Caco-2 (cell line): ENCODE measurements at regions not wholly inside any gene's neighbourhood (a gene's known extent, or its start where the extent isn't known, plus 50 kb on each side); places are given as distances from the start of the nearest gene placed in this dataset.

Source experiments
- BruUV-seq: library from RNA; stranded (reverse); fragments of 400-500 nt; replicated peaks from 2 replicates; lab custom pipeline; 2021; lab: Mats Ljungman, UMichigan
- CTCF ChIA-PET: fragments of 300-600 bp; sonication (Branson Sonifier 250); formaldehyde crosslinking; loops from one replicate; lab custom pipeline; 2022; ENCODE audit warnings: antibody characterized with exemption; lab: Charles Lee
- POLR2A ChIA-PET: fragments of 300-600 bp; sonication (Branson Sonifier 250); formaldehyde crosslinking; loops from one replicate; lab custom pipeline; 2022; ENCODE audit warnings: antibody characterized with exemption; lab: Charles Lee
- DNase-seq, 2 experiments: peaks; one replicate each; pipeline versions ENCODE4 v3.0.0 to v3.0.0-alpha.2; 2020 to 2022
- H3K27me3 ChIP-seq: replicated peaks from 2 replicates; pipeline ENCODE4 v1.6.0; 2011; ENCODE audit warnings: low read length; ENCODE audit not compliant: control insufficient read depth, insufficient read depth
- H3K36me3 ChIP-seq: 2 replicates; pipeline ENCODE4 v1.5.1; 2011; ENCODE audit warnings: low read length; ENCODE audit not compliant: control insufficient read depth, insufficient read depth
- H3K4me1 ChIP-seq: fragments of 250-450 bp; sonication (Bioruptor Pico); 2 replicates; pipeline ENCODE4 v1.5.1; 2020; ENCODE audit warnings: mild to moderate bottlenecking
- H3K4me3 ChIP-seq: 2 replicates; pipeline ENCODE4 v1.5.1; 2011; ENCODE audit warnings: low read depth, mild to moderate bottlenecking, control low read depth, low read length
- H3K9me3 ChIP-seq: fragments of 250-450 bp; sonication (Bioruptor Pico); 2 replicates; pipeline ENCODE4 v1.5.1; 2020; ENCODE audit warnings: mild to moderate bottlenecking, moderate library complexity
- H3K27ac Mint-ChIP-seq: one replicate; pipeline ENCODE4 v1.8.0; 2022; ENCODE audit warnings: mixed read lengths; ENCODE audit not compliant: unreplicated experiment
- H3K27me3 Mint-ChIP-seq: one replicate; pipeline ENCODE4 v1.8.0; 2022; ENCODE audit warnings: mixed read lengths; ENCODE audit not compliant: insufficient read depth, unreplicated experiment
- H3K36me3 Mint-ChIP-seq: one replicate; pipeline ENCODE4 v1.8.0; 2022; ENCODE audit warnings: mild to moderate bottlenecking, mixed read lengths; ENCODE audit not compliant: insufficient read depth, unreplicated experiment
- H3K4me1 Mint-ChIP-seq: one replicate; pipeline ENCODE4 v1.8.0; 2022; ENCODE audit warnings: low read depth, mixed read lengths; ENCODE audit not compliant: unreplicated experiment
- H3K4me3 Mint-ChIP-seq: one replicate; pipeline ENCODE4 v1.8.0; 2022; ENCODE audit warnings: mild to moderate bottlenecking, moderate library complexity, mixed read lengths; ENCODE audit not compliant: unreplicated experiment
- H3K9me3 Mint-ChIP-seq: one replicate; pipeline ENCODE4 v1.8.0; 2022; ENCODE audit warnings: mixed read lengths; ENCODE audit not compliant: unreplicated experiment
- intact Hi-C: fragments of 100-400 bp; cut with micrococcal nuclease; formaldehyde crosslinking; loops from one replicate; pipeline ENCODE4 v1.10.0; 2022; ENCODE audit not compliant: unreplicated experiment
- TF ChIP-seq, protein P1 (sequence below), 2 experiments: fragments of 200-600 bp in 1 of 2; IDR thresholded peaks; 1 replicate in 1 of 2; 2 replicates in 1 of 2; pipeline versions ENCODE4 v1.5.1 to v1.8.0; 2011 to 2022; ENCODE audit warnings: antibody characterized with exemption in 1 of 2, control low read depth in 1 of 2, inconsistent platforms in 1 of 2, low read depth in 1 of 2, low read length in 1 of 2, mild to moderate bottlenecking in 1 of 2, moderate library complexity in 1 of 2; ENCODE audit not compliant: insufficient read depth in 1 of 2, severe bottlenecking in 1 of 2, unreplicated experiment in 1 of 2

- no peaks in the 10 kb centered on the region for H3K4me1 ChIP-seq
- H3K27ac Mint-ChIP-seq = no peak overlapping the region
- ChIA-PET CTCF (no interaction called here), POLR2A (no interaction called here)
- no peak for DNase-seq
- no peaks in the 10 kb centered on the region for H3K36me3 ChIP-seq
- no peaks in the 10 kb centered on the region for H3K36me3 Mint-ChIP-seq
- intact Hi-C loops = no loop called here
- H3K9me3 Mint-ChIP-seq = no peaks in the 10 kb centered on the region
- no peak overlapping the region for H3K4me3 ChIP-seq
- H3K27me3 Mint-ChIP-seq = peaks cover 9% of the 10 kb centered on the region
- H3K4me3 Mint-ChIP-seq = no peak overlapping the region
- no peaks in the 10 kb centered on the region for H3K4me1 Mint-ChIP-seq
- BruUV-seq = no TSS peak
- H3K9me3 ChIP-seq = no peaks in the 10 kb centered on the region
- TF ChIP-seq, protein P1, sequence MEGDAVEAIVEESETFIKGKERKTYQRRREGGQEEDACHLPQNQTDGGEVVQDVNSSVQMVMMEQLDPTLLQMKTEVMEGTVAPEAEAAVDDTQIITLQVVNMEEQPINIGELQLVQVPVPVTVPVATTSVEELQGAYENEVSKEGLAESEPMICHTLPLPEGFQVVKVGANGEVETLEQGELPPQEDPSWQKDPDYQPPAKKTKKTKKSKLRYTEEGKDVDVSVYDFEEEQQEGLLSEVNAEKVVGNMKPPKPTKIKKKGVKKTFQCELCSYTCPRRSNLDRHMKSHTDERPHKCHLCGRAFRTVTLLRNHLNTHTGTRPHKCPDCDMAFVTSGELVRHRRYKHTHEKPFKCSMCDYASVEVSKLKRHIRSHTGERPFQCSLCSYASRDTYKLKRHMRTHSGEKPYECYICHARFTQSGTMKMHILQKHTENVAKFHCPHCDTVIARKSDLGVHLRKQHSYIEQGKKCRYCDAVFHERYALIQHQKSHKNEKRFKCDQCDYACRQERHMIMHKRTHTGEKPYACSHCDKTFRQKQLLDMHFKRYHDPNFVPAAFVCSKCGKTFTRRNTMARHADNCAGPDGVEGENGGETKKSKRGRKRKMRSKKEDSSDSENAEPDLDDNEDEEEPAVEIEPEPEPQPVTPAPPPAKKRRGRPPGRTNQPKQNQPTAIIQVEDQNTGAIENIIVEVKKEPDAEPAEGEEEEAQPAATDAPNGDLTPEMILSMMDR (IDR thresholded peaks at IDR 0.05; ENCODE audit: insufficient read depth in 1 of 2, low read depth in 1 of 2, low read length in 1 of 2, severe bottlenecking in 1 of 2, unreplicated experiment in 1 of 2) = no peak
- no peaks in the 10 kb centered on the region for H3K27me3 ChIP-seq
Observed at GRCh38 chr1:62967031-62967430, 183.1 kb downstream of the ATG4C start.

GRCh38 chr1:62977366-62977765 lies 193.4 kb downstream of the ATG4C start:
- ChIA-PET POLR2A (no interaction called here), CTCF (no interaction called here)
- BruUV-seq = no TSS peak
- no peaks in the 10 kb centered on the region for H3K4me1 Mint-ChIP-seq
- H3K4me1 ChIP-seq = no peaks in the 10 kb centered on the region
- peaks cover 21% of the 10 kb centered on the region for H3K27me3 Mint-ChIP-seq
- no peaks in the 10 kb centered on the region for H3K27me3 ChIP-seq
- no peak overlapping the region for H3K27ac Mint-ChIP-seq
- no peak for DNase-seq
- H3K9me3 ChIP-seq = no peaks in the 10 kb centered on the region
- H3K4me3 Mint-ChIP-seq = no peak overlapping the region
- no peak overlapping the region for H3K4me3 ChIP-seq
- no peaks in the 10 kb centered on the region for H3K36me3 Mint-ChIP-seq
- no peaks in the 10 kb centered on the region for H3K9me3 Mint-ChIP-seq
- intact Hi-C loops = no loop called here
- TF ChIP-seq, protein P1 (IDR thresholded peaks at IDR 0.05; ENCODE audit: insufficient read depth in 1 of 2, low read depth in 1 of 2, low read length in 1 of 2, severe bottlenecking in 1 of 2, unreplicated experiment in 1 of 2) = no peak
- no peaks in the 10 kb centered on the region for H3K36me3 ChIP-seq

- BruUV-seq = no TSS peak
- H3K9me3 ChIP-seq = no peaks in the 10 kb centered on the region
- H3K27me3 Mint-ChIP-seq = peaks cover 22% of the 10 kb centered on the region
- ChIA-PET POLR2A (no interaction called here), CTCF (no interaction called here)
- no peaks in the 10 kb centered on the region for H3K4me1 ChIP-seq
- no peaks in the 10 kb centered on the region for H3K27me3 ChIP-seq
- no peaks in the 10 kb centered on the region for H3K36me3 ChIP-seq
- H3K4me3 Mint-ChIP-seq = no peak overlapping the region
- H3K9me3 Mint-ChIP-seq = no peaks in the 10 kb centered on the region
- no peaks in the 10 kb centered on the region for H3K36me3 Mint-ChIP-seq
- DNase-seq = no peak
- intact Hi-C loops = no loop called here
- TF ChIP-seq, protein P1 (IDR thresholded peaks at IDR 0.05; ENCODE audit: insufficient read depth in 1 of 2, low read depth in 1 of 2, low read length in 1 of 2, severe bottlenecking in 1 of 2, unreplicated experiment in 1 of 2) = no peak
- no peak overlapping the region for H3K27ac Mint-ChIP-seq
- H3K4me3 ChIP-seq = no peak overlapping the region
- H3K4me1 Mint-ChIP-seq = no peaks in the 10 kb centered on the region
Observed at GRCh38 chr1:62978741-62979140, 194.8 kb downstream of the ATG4C start.
